Neural progenitor cell (in vitro differentiated cells): ENCODE measurements at regions not wholly inside any gene's neighbourhood (a gene's known extent, or its start where the extent isn't known, plus 50 kb on each side); places are given as distances from the start of the nearest gene placed in this dataset.

Source experiments
- DNase-seq: peaks from one replicate; pipeline ENCODE4 v3.0.0-alpha.2; 2016; ENCODE audit warnings: low spot score
- H2AFZ ChIP-seq: fragments of 200-600 bp; sonication (generic); replicated peaks from 2 replicates; pipeline ENCODE4 v1.6.1; 2016; ENCODE audit warnings: antibody characterized with exemption
- H3F3A ChIP-seq: fragments of 200-600 bp; sonication (generic); 2 replicates; pipeline ENCODE4 v1.6.1; 2016; ENCODE audit warnings: antibody characterized with exemption, low read depth
- H3K27ac ChIP-seq: fragments of 200-600 bp; sonication (generic); 2 replicates; pipeline ENCODE4 v1.5.1; 2016; ENCODE audit warnings: mild to moderate bottlenecking
- H3K27me3 ChIP-seq: fragments of 200-600 bp; sonication (generic); 2 replicates; pipeline ENCODE4 v1.6.1; 2016; ENCODE audit warnings: mild to moderate bottlenecking, moderate library complexity
- H3K36me3 ChIP-seq: fragments of 200-600 bp; sonication (generic); 2 replicates; pipeline ENCODE4 v1.5.1; 2016
- H3K4me1 ChIP-seq: fragments of 200-600 bp; sonication (generic); 2 replicates; pipeline ENCODE4 v1.6.1; 2016; ENCODE audit warnings: mixed run types
- H3K4me2 ChIP-seq: fragments of 200-600 bp; sonication (generic); 2 replicates; pipeline ENCODE4 v1.6.1; 2016
- H3K4me3 ChIP-seq: fragments of 200-600 bp; sonication (generic); 2 replicates; pipeline ENCODE4 v1.5.1; 2016
- H3K79me2 ChIP-seq: fragments of 200-600 bp; sonication (generic); 2 replicates; pipeline ENCODE4 v1.6.1; 2016; ENCODE audit warnings: low read depth
- H3K9ac ChIP-seq: fragments of 200-600 bp; sonication (generic); 2 replicates; pipeline ENCODE4 v1.6.1; 2016
- H3K9me3 ChIP-seq: fragments of 200-600 bp; sonication (generic); 2 replicates; pipeline ENCODE4 v1.5.1; 2016; ENCODE audit warnings: low read depth
- H4K20me1 ChIP-seq: fragments of 200-600 bp; sonication (generic); 2 replicates; pipeline ENCODE4 v1.6.1; 2016; ENCODE audit warnings: low read depth
- H3K27ac Mint-ChIP-seq: 3 replicates; pipeline ENCODE4 v1.8.0; 2021; ENCODE audit warnings: mixed read lengths
- H3K27me3 Mint-ChIP-seq: 2 replicates; pipeline ENCODE4 v1.8.0; 2022; ENCODE audit warnings: low read depth, mild to moderate bottlenecking, inconsistent platforms, moderate library complexity, mixed read lengths; ENCODE audit not compliant: insufficient read depth
- H3K36me3 Mint-ChIP-seq: 3 replicates; pipeline ENCODE4 v1.8.0; 2021; ENCODE audit warnings: mixed read lengths
- H3K4me1 Mint-ChIP-seq: 3 replicates; pipeline ENCODE4 v1.8.0; 2021; ENCODE audit warnings: mixed read lengths
- H3K4me3 Mint-ChIP-seq: 3 replicates; pipeline ENCODE4 v1.8.0; 2021; ENCODE audit warnings: mild to moderate bottlenecking, moderate library complexity, mixed read lengths
- H3K9me3 Mint-ChIP-seq: 3 replicates; pipeline ENCODE4 v1.8.0; 2020; ENCODE audit warnings: mixed read lengths
- EZH2 ChIP-seq: fragments of 200-600 bp; sonication (generic); IDR thresholded peaks from 2 replicates; pipeline ENCODE4 v1.6.1; 2017; ENCODE audit warnings: antibody characterized with exemption, mild to moderate bottlenecking, moderate library complexity
- EZH2phosphoT487 ChIP-seq: fragments of 200-600 bp; sonication (generic); IDR thresholded peaks from 2 replicates; pipeline ENCODE4 v1.6.1; 2017; ENCODE audit warnings: antibody characterized with exemption
- TF ChIP-seq, protein P1 (sequence below): fragments of 200-600 bp; sonication (generic); IDR thresholded peaks from 2 replicates; pipeline ENCODE4 v1.5.1; 2017; ENCODE audit warnings: antibody characterized with exemption, mild to moderate bottlenecking

DNA sequence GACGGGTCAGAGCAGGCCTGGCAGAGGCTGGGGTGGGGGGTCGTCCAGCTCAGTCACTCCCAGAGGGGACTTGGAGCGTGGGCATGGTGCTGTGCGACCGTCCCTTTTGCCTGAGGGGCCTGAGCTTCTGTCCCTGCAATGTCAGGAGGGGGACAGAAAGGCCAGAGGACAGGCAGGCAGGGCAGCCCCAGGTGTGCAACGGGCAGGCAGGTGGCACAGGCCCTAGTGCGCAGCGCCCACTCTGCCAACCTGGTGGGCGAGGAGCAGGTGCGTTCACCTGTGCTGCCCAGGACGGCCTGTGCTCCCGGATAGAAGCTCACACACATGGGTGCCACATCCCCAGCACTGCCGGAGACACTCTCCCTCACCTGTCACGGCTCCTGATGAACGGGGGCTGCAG is 78.7 kb upstream of the SLCO4A1 start:
- H3F3A ChIP-seq, result no peaks in the 10 kb centered on the region
- H4K20me1 ChIP-seq, result no peaks in the 10 kb centered on the region
- no peak overlapping the region for H3K4me2 ChIP-seq
- Mint-ChIP-seq H3K27ac (no peak overlapping the region), H3K4me3 (no peak overlapping the region), H3K9me3 (no peaks in the 10 kb centered on the region), H3K27me3 (peaks cover 14% of the 10 kb centered on the region), H3K4me1 (peaks cover 9% of the 10 kb centered on the region), H3K36me3 (no peaks in the 10 kb centered on the region)
- no peak overlapping the region for H3K27ac ChIP-seq
- H2AFZ ChIP-seq, result no peak overlapping the region
- H3K36me3 ChIP-seq, result no peaks in the 10 kb centered on the region
- TF ChIP-seq, protein P1, sequence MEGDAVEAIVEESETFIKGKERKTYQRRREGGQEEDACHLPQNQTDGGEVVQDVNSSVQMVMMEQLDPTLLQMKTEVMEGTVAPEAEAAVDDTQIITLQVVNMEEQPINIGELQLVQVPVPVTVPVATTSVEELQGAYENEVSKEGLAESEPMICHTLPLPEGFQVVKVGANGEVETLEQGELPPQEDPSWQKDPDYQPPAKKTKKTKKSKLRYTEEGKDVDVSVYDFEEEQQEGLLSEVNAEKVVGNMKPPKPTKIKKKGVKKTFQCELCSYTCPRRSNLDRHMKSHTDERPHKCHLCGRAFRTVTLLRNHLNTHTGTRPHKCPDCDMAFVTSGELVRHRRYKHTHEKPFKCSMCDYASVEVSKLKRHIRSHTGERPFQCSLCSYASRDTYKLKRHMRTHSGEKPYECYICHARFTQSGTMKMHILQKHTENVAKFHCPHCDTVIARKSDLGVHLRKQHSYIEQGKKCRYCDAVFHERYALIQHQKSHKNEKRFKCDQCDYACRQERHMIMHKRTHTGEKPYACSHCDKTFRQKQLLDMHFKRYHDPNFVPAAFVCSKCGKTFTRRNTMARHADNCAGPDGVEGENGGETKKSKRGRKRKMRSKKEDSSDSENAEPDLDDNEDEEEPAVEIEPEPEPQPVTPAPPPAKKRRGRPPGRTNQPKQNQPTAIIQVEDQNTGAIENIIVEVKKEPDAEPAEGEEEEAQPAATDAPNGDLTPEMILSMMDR, result no peak
- TF ChIP-seq EZH2phosphoT487 (no peak), EZH2 (no peak)
- DNase-seq, result no peak
- H3K9ac ChIP-seq, result no peak overlapping the region
- H3K79me2 ChIP-seq, result no peaks in the 10 kb centered on the region
- H3K4me1 ChIP-seq, result peaks cover 3% of the 10 kb centered on the region
- no peak overlapping the region for H3K4me3 ChIP-seq
- no peaks in the 10 kb centered on the region for H3K9me3 ChIP-seq
- no peaks in the 10 kb centered on the region for H3K27me3 ChIP-seq

DNA sequence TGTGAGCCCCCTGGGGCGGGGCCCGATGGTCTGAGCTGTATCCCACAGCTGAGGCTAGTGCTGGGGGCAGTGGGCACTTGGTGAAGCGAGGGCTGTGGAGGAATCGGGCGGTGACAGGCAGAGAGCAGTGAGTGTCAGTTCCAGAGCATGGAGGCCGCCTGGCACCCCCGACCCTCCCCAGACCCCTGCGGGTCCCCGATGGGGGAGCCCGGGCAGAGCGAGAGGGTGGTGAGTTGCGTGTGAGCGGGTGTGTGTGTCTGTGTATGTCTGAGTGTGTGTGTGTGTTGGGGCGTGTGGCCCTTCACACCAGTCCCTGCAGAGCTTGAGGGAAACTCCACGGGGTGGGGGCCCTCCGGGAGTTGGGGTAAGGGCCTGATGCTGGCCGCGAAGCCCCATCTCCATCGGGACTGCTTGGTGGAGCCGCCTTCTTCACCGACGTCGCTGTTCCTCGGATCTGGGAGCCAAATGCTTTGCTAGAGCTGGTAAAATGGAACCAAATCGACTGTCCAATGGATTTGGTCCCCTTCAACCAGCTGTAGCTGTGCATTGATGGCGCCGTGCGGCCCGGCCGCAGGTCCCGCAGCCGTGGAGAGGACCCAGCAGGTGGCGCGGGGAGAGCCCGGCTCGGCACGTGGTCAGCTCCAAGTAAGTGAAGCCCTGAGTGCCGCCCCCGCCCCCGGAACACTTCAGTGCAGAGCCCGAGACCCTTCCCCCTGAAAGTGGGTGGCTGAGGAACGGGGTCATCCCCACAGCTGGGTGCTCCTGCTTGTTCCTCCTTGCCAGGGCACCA is 77.7 kb upstream of the SLCO4A1 start:
- Histone ChIP-seq H3K27ac (no peak overlapping the region), H3F3A (no peaks in the 10 kb centered on the region), H3K27me3 (no peaks in the 10 kb centered on the region), H3K4me3 (no peak overlapping the region), H3K79me2 (no peaks in the 10 kb centered on the region), H2AFZ (no peak overlapping the region), H4K20me1 (no peaks in the 10 kb centered on the region), H3K36me3 (no peaks in the 10 kb centered on the region), H3K4me2 (no peak overlapping the region), H3K9me3 (no peaks in the 10 kb centered on the region), H3K9ac (no peak overlapping the region), H3K4me1 (peaks cover 3% of the 10 kb centered on the region)
- TF ChIP-seq EZH2phosphoT487, result no peak
- no peak for TF ChIP-seq EZH2
- TF ChIP-seq, protein P1, result no peak
- Mint-ChIP-seq H3K4me1 (peaks cover 6% of the 10 kb centered on the region), H3K4me3 (no peak overlapping the region), H3K36me3 (no peaks in the 10 kb centered on the region), H3K9me3 (no peaks in the 10 kb centered on the region), H3K27me3 (peaks cover 19% of the 10 kb centered on the region), H3K27ac (no peak overlapping the region)
- DNase-seq, result no peak

- Mint-ChIP-seq H3K27ac (no peak overlapping the region), H3K27me3 (peaks cover 16% of the 10 kb centered on the region), H3K4me1 (peaks cover 17% of the 10 kb centered on the region), H3K36me3 (no peaks in the 10 kb centered on the region), H3K9me3 (no peaks in the 10 kb centered on the region), H3K4me3 (no peak overlapping the region)
- no peaks in the 10 kb centered on the region for H3K9me3 ChIP-seq
- H3K4me3 ChIP-seq, result no peak overlapping the region
- DNase-seq, result no peak
- no peaks in the 10 kb centered on the region for H3K27me3 ChIP-seq
- no peak overlapping the region for H3K4me2 ChIP-seq
- no peaks in the 10 kb centered on the region for H3K79me2 ChIP-seq
- H3K9ac ChIP-seq, result no peak overlapping the region
- H2AFZ ChIP-seq, result no peak overlapping the region
- H3K27ac ChIP-seq, result no peak overlapping the region
- no peaks in the 10 kb centered on the region for H4K20me1 ChIP-seq
- TF ChIP-seq EZH2 (no peak), EZH2phosphoT487 (no peak)
- TF ChIP-seq, protein P1, result no peak
- H3K36me3 ChIP-seq, result no peaks in the 10 kb centered on the region
- H3K4me1 ChIP-seq, result peaks cover 3% of the 10 kb centered on the region
- no peaks in the 10 kb centered on the region for H3F3A ChIP-seq
Observed at GRCh38 chr20:62566266-62566665, 76.0 kb upstream of the SLCO4A1 start.
